GM23338 (cell line): ENCODE measurements at regions not wholly inside any gene's neighbourhood (a gene's known extent, or its start where the extent isn't known, plus 50 kb on each side); places are given as distances from the start of the nearest gene placed in this dataset.

Experiments
- ATAC-seq: fragments of 200-7000 bp; cut with Tn5 transposase; 3 replicates; pipeline ENCODE4 v1.9.1; 2020
- DNase-seq: peaks from one replicate; pipeline ENCODE4 v3.0.0-alpha.2; 2015; ENCODE audit warnings: low spot score
- H2AFZ ChIP-seq: fragments of 200-600 bp; sonication (generic); 2 replicates; pipeline ENCODE4 v1.8.0; 2016; ENCODE audit warnings: antibody characterized with exemption, mild to moderate bottlenecking, moderate library complexity
- H3F3A ChIP-seq: fragments of 200-600 bp; sonication (generic); replicated peaks from 2 replicates; pipeline ENCODE4 v1.8.0; 2017; ENCODE audit warnings: antibody characterized with exemption, mixed run types, low read depth
- H3K27ac ChIP-seq: fragments of 200-600 bp; sonication (generic); 2 replicates; pipeline ENCODE4 v1.6.1; 2016; ENCODE audit warnings: low read depth
- H3K27me3 ChIP-seq: fragments of 200-600 bp; sonication (generic); 2 replicates; pipeline ENCODE4 v1.8.0; 2016; ENCODE audit warnings: mild to moderate bottlenecking, mixed run types, moderate library complexity; ENCODE audit not compliant: insufficient read depth
- H3K36me3 ChIP-seq: fragments of 200-600 bp; sonication (generic); 2 replicates; pipeline ENCODE4 v1.8.0; 2016; ENCODE audit warnings: mild to moderate bottlenecking; ENCODE audit not compliant: insufficient read depth
- H3K4me1 ChIP-seq: fragments of 200-600 bp; sonication (generic); 2 replicates; pipeline ENCODE4 v1.8.0; 2016; ENCODE audit warnings: mild to moderate bottlenecking, moderate library complexity; ENCODE audit not compliant: insufficient read depth
- H3K4me2 ChIP-seq: fragments of 200-600 bp; sonication (generic); 2 replicates; pipeline ENCODE4 v1.7.1; 2017; ENCODE audit warnings: mixed run types
- H3K4me3 ChIP-seq: fragments of 200-600 bp; sonication (generic); 2 replicates; pipeline ENCODE4 v1.6.1; 2016; ENCODE audit warnings: mixed run types
- H3K79me2 ChIP-seq: fragments of 200-600 bp; sonication (generic); replicated peaks from 2 replicates; pipeline ENCODE4 v1.8.0; 2017; ENCODE audit warnings: mild to moderate bottlenecking; ENCODE audit not compliant: insufficient read depth
- H3K9me2 ChIP-seq: fragments of 200-600 bp; sonication (generic); 2 replicates; pipeline ENCODE4 v1.8.0; 2017; ENCODE audit not compliant: insufficient read depth
- H4K20me1 ChIP-seq: fragments of 200-600 bp; sonication (generic); replicated peaks from 2 replicates; pipeline ENCODE4 v1.8.0; 2017; ENCODE audit warnings: mild to moderate bottlenecking; ENCODE audit not compliant: insufficient read depth
- H3K27ac Mint-ChIP-seq: 2 replicates; pipeline ENCODE4 v1.8.0; 2020; ENCODE audit warnings: inconsistent platforms, mild to moderate bottlenecking, moderate library complexity, mixed read lengths
- H3K27me3 Mint-ChIP-seq: 3 replicates; pipeline ENCODE4 v1.8.0; 2022; ENCODE audit warnings: low read depth, mild to moderate bottlenecking, moderate library complexity, mixed read lengths, inconsistent platforms; ENCODE audit not compliant: insufficient read depth, poor library complexity
- H3K36me3 Mint-ChIP-seq: 3 replicates; pipeline ENCODE4 v1.8.0; 2021; ENCODE audit warnings: low read depth, mild to moderate bottlenecking, inconsistent platforms, moderate library complexity, mixed read lengths
- H3K4me1 Mint-ChIP-seq: 3 replicates; pipeline ENCODE4 v1.8.0; 2020; ENCODE audit warnings: mild to moderate bottlenecking, inconsistent platforms, mixed read lengths
- H3K4me3 Mint-ChIP-seq: 3 replicates; pipeline ENCODE4 v1.8.0; 2021; ENCODE audit warnings: moderate library complexity, mild to moderate bottlenecking, inconsistent platforms, mixed read lengths
- H3K9me3 Mint-ChIP-seq: 3 replicates; pipeline ENCODE4 v1.8.0; 2020; ENCODE audit warnings: moderate library complexity, mild to moderate bottlenecking, inconsistent platforms, mixed read lengths
- EZH2 ChIP-seq: fragments of 200-600 bp; sonication (generic); IDR thresholded peaks from one replicate; pipeline ENCODE4 v1.8.0; 2017; ENCODE audit warnings: antibody characterized with exemption, mild to moderate bottlenecking, low read depth; ENCODE audit not compliant: unreplicated experiment
- EZH2phosphoT487 ChIP-seq: fragments of 200-600 bp; sonication (generic); IDR thresholded peaks from one replicate; pipeline ENCODE4 v1.8.1; 2018; ENCODE audit warnings: antibody characterized with exemption; ENCODE audit not compliant: unreplicated experiment
- JUNB ChIP-seq: IDR thresholded peaks from one replicate; pipeline ENCODE4 v1.6.1; 2016; ENCODE audit warnings: antibody characterized with exemption; ENCODE audit not compliant: unreplicated experiment
- NANOG ChIP-seq: IDR thresholded peaks from 2 replicates; pipeline ENCODE4 v1.6.1; 2016; ENCODE audit warnings: antibody characterized with exemption, borderline replicate concordance
- POLR2AphosphoS5 ChIP-seq: IDR thresholded peaks from 2 replicates; pipeline ENCODE4 v1.6.1; 2016; ENCODE audit warnings: antibody characterized with exemption, low read depth
- REST ChIP-seq: IDR thresholded peaks from one replicate; pipeline ENCODE4 v1.6.1; 2018; ENCODE audit warnings: antibody characterized with exemption; ENCODE audit not compliant: unreplicated experiment
- STAT1 ChIP-seq: IDR thresholded peaks from one replicate; pipeline ENCODE4 v1.6.1; 2016; ENCODE audit warnings: antibody characterized with exemption; ENCODE audit not compliant: unreplicated experiment
- ZNF331 ChIP-seq: fragments of 250-450 bp; sonication (Bioruptor Pico); IDR thresholded peaks from 2 replicates; pipeline ENCODE4 v1.5.0; 2020; ENCODE audit warnings: low read depth, mild to moderate bottlenecking, moderate library complexity
- TF ChIP-seq, protein P1 (sequence below): IDR thresholded peaks from 2 replicates; pipeline ENCODE4 v1.6.1; 2016; ENCODE audit warnings: antibody characterized with exemption
- TF ChIP-seq, protein P2 (sequence below), 2 experiments: fragments of 200-600 bp in 1 of 2; sonication (generic) in 1 of 2; conservative IDR thresholded peaks; 2 replicates each; pipeline versions ENCODE4 v1.5.1 to v1.6.1; 2016 to 2017; ENCODE audit warnings: antibody characterized with exemption in 2 of 2, low read depth in 2 of 2, mild to moderate bottlenecking in 2 of 2, moderate library complexity in 1 of 2

GRCh38 chr7:110373859-110374258 is 717.1 kb upstream of the LRRN3 start:
- no peaks in the 10 kb centered on the region for H3K9me3 Mint-ChIP-seq
- peaks cover 5% of the 10 kb centered on the region; the same call in 1 of the 3 replicates for H3K4me1 Mint-ChIP-seq
- DNase-seq, result no peak
- ATAC-seq, result no peak
- H3K4me3 Mint-ChIP-seq, result no peak overlapping the region
- Histone ChIP-seq H3K27me3 (no peaks in the 10 kb centered on the region), H3K36me3 (no peaks in the 10 kb centered on the region), H3K4me2 (no peak overlapping the region), H3K79me2 (no peaks in the 10 kb centered on the region), H3K27ac (no peak overlapping the region), H3K4me1 (0 out of 2 replicates have a peak, but pooled peaks cover 8% of the 10 kb centered on the region), H4K20me1 (no peaks in the 10 kb centered on the region), H2AFZ (peak overlapping the region; percentile 39), H3K4me3 (no peak overlapping the region), H3F3A (no peaks in the 10 kb centered on the region), H3K9me2 (no peaks in the 10 kb centered on the region; the same call in 1 of the 2 replicates)
- H3K36me3 Mint-ChIP-seq, result no peaks in the 10 kb centered on the region
- TF ChIP-seq POLR2AphosphoS5 (no peak), NANOG (no peak), STAT1 (no peak), EZH2 (no peak), ZNF331 (no peak), EZH2phosphoT487 (no peak), REST (no peak), JUNB (no peak)
- TF ChIP-seq, protein P1, sequence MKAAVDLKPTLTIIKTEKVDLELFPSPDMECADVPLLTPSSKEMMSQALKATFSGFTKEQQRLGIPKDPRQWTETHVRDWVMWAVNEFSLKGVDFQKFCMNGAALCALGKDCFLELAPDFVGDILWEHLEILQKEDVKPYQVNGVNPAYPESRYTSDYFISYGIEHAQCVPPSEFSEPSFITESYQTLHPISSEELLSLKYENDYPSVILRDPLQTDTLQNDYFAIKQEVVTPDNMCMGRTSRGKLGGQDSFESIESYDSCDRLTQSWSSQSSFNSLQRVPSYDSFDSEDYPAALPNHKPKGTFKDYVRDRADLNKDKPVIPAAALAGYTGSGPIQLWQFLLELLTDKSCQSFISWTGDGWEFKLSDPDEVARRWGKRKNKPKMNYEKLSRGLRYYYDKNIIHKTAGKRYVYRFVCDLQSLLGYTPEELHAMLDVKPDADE, result no peak
- TF ChIP-seq, protein P2, sequence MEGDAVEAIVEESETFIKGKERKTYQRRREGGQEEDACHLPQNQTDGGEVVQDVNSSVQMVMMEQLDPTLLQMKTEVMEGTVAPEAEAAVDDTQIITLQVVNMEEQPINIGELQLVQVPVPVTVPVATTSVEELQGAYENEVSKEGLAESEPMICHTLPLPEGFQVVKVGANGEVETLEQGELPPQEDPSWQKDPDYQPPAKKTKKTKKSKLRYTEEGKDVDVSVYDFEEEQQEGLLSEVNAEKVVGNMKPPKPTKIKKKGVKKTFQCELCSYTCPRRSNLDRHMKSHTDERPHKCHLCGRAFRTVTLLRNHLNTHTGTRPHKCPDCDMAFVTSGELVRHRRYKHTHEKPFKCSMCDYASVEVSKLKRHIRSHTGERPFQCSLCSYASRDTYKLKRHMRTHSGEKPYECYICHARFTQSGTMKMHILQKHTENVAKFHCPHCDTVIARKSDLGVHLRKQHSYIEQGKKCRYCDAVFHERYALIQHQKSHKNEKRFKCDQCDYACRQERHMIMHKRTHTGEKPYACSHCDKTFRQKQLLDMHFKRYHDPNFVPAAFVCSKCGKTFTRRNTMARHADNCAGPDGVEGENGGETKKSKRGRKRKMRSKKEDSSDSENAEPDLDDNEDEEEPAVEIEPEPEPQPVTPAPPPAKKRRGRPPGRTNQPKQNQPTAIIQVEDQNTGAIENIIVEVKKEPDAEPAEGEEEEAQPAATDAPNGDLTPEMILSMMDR (conservative IDR thresholded peaks at IDR 0.05; ENCODE audit: low read depth in 2 of 2), result no peak
- H3K27me3 Mint-ChIP-seq, result no peaks in the 10 kb centered on the region
- no peak overlapping the region for H3K27ac Mint-ChIP-seq

DNA sequence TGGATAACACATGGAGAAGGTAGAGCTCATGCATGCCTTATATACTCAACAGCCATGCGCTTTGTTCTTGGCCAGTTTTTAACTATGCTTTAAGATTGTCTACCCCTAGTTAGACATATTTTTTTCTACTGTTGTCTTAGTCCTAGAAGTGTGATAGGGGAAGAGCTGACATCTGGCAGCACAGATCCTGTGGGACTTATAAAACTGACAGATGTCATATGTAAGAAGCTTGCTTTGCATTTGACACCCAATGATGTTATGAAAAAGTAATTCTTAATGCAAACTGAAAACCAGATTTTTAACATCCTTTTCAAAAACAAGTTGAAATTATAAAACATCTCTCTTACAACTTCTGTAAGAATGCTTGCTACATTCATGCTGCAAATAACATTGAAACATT is 715.9 kb upstream of the LRRN3 start:
- H3K27ac ChIP-seq, result no peak overlapping the region
- no peaks in the 10 kb centered on the region for H3F3A ChIP-seq
- H4K20me1 ChIP-seq, result no peaks in the 10 kb centered on the region
- H3K79me2 ChIP-seq, result no peaks in the 10 kb centered on the region
- H3K4me2 ChIP-seq, result no peak overlapping the region
- Mint-ChIP-seq H3K4me1 (peaks cover 5% of the 10 kb centered on the region; the same call in 1 of the 3 replicates), H3K9me3 (no peaks in the 10 kb centered on the region), H3K27me3 (no peaks in the 10 kb centered on the region), H3K36me3 (no peaks in the 10 kb centered on the region), H3K27ac (no peak overlapping the region), H3K4me3 (no peak overlapping the region)
- no peak for ATAC-seq
- H3K4me1 ChIP-seq, result 0 out of 2 replicates have a peak, but pooled peaks cover 8% of the 10 kb centered on the region
- no peaks in the 10 kb centered on the region; the same call in 1 of the 2 replicates for H3K9me2 ChIP-seq
- no peak for DNase-seq
- TF ChIP-seq STAT1, result no peak
- TF ChIP-seq POLR2AphosphoS5, result no peak
- no peak overlapping the region for H3K4me3 ChIP-seq
- no peaks in the 10 kb centered on the region for H3K36me3 ChIP-seq
- no peak overlapping the region for H2AFZ ChIP-seq
- no peaks in the 10 kb centered on the region for H3K27me3 ChIP-seq
